GM03348 (cell line): ENCODE measurements at regions not wholly inside any gene's neighbourhood (a gene's known extent, or its start where the extent isn't known, plus 50 kb on each side); places are given as distances from the start of the nearest gene placed in this dataset.
A peak's percentile ranks its signal among the peaks of the same experiment; 100 is the strongest.
"Not testable (repeated sequence)": the region's sequence is repeated elsewhere in the genome, so short reads cannot be mapped to it uniquely, and the experiment has no call there.

Source experiments
- DNase-seq: peaks from one replicate; pipeline ENCODE4 v3.0.0; 2012; ENCODE audit warnings: low spot score

DNA sequence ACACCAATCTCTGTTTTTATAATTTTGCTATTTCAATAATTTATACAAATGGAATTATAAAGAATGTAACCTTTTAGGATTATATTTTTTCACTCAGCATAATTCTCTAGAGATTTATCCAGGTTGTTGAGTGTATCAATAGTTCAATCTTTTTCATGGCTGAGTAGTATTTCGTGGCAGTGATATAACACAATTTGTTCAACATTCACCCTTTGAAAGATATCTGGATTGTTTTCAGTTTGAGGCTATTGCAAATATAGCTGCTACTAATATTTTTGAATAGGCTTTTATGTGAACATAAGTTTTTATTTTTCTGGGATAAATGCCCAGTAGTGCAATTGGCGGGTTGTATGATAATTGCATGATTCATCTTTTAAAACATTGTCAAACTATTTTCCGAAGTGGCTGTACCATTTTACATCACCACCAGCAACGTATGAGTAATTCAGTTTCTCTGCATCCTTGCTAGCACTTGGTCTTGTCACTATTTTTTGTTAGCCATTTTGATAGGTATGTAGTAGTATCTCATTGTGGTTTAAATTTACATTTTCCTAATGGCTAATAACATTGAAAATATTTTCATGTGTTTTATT, 55.6 kb upstream of the ABCD3 start:
- DNase-seq = no peak

DNA sequence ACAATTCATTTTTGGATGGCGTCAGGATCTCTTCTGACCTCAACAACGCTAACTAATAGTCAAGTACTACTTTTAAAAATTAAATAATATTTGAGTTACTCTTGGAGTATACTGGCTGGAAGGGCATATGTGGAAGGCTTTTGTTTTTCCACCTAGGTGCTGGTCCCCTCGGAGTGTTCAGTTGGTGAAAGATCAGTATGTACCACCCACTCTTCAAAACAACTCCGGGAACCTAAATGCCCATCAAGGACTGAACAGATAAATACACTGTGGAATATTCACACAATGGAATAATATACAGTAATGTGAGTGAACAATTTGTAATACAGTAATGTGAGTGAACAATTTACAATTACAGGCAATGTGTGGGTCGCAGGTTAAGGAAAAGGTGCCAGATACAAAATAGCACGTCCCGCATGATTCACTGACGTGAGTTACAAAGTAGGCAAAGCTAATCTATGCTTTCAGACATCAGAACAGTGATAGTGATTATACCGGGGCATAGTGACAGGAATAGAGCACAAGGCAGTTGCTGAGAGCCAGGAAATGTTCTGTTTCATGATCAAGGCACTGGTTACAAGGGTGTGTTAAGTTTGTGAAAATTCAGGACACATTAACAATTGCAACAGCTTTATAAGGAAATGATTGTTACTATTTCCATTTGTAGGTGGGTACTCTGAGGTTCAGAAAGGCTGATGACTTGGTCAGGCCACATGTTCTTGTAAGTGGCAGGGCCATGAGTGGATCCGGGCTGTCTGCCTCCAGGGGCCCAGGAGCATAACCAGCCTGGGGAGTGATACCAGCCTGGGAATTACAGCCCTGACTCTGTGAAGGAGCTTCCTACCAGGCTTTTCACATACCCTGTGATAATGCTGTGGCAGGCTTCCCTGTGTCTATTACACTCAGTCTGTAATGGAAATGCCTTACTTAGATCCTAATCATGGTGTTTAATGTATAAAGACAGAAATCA, 59.3 kb upstream of the ABCD3 start:
- DNase-seq = no peak

DNA sequence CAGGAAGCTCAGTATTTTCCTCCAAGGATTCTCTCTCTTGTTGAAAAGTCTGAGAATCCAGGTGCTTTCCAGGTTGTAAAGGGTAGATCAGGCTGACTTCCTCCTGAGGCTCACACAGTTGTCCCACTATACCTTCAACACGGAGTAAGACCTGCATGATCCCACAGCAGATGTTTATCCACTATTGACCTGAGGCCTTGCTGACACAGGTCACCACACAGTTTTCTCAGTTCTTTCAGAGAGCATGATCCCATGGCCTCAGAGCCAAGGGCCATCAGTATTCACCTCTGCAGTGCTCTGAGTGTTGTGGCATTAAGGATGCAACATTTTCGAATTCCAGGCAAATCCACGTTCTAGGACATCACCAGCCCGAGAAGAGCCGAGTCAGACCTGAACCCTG, 60.5 kb upstream of the ABCD3 start:
- no peak for DNase-seq

DNA sequence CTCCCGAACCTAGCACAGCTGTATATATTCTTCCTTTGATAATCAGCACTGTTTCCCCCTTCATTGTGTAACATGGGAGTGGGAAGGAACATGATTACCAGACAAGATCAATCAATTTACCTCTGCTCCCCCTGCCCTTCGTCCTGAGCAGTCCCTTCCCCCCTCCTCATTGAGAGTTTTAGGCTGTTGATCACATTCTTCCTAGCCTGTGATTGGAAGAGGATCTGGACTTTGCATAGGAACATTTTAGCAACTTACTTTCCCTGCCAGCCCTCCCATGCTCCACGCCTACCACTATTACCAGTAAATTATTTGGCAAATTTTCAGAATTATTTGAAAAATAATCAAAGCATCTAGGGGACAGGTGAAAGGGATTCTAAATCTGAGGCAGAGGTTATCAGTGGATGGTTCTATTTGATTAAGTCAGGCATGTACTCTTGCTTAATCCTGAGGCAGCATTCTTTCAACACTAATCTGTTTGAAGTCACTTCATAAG, 62.7 kb upstream of the ABCD3 start:
- no peak for DNase-seq

DNA sequence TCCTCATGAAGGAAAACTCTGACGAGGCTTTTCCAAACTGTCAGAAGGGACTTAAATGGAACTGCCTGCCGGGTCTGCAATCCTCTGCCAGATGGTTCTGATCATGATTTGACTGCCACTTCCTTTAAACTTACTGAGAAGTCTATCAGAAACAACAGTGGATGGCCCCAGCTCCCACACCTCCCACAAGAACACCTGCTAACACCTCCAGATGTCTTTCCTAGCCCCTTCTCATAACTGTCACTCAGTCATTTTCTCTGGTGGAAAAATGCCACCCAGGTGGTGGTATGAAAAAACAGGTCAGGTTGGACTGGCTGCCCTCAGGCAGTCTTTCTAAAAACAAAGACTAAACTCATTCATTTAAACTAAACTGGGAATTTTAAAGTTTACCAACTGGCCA, 66.7 kb upstream of the ABCD3 start:
- DNase-seq = no peak

DNA sequence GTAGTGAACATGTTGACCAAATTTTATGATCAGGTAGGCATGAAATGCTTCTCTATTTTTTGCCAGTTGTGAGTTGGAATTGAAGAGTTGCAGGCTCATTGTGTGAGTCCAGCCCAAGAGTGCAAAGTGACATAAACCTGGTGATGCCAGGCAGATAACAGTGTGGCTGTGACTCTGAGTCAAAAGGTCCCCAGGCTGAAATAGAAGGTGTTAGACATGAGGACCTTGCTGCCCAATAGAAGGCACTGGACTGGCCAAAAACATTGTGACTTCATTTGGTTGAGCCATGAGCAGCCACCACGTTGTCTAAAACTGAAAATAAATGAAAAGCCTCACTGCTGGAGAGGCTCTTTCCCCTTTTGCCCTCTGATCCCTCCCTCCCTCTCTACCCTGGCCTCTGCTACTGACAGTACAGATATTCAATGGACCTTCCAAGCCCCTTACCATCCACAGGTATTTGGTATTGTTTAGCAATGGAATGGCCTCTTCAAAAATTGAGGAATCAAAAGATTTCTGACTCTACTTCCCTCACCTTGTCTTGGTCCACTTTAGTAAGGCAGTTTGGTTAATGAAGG, 67.8 kb upstream of the ABCD3 start:
- DNase-seq = no peak

DNA sequence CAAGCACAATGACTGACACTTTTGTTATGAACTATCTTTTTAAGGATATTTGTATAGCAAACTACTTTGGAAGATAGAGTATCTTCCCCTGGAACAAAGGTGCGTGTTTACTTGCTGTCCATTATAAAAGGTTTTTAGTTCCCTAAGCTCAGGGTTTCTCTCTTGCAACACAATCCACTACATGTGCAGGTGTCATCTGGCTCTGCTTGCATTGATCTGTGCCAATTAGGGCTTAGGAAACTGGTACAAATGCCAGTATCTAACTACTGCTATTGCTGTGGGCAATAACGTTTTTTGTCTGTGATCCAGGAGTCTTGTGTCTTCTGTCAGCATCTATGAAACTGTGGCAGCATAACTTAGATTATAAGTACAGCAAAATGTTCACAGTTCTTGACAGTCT, 68.3 kb upstream of the ABCD3 start:
- no peak for DNase-seq

DNA sequence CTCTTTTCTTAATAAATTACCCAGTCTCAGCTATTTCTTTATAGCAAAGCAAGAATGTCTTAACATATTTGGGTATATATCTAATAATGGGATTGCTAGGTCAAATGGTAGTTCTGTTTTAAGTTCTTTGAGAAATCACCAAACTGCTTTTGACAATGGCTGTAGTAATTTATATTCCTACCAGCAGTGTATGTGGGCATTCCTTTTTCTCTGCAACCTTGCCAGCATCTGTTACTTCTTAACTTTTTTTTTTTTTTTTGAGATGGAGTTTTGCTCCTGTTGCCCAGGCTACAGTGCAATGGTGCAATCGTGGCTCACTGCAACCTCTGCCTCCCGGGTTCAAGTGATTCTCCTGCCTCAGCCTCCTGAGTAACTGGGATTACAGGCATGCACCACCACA, 69.8 kb upstream of the ABCD3 start:
- DNase-seq = not testable (repeated sequence)

DNA sequence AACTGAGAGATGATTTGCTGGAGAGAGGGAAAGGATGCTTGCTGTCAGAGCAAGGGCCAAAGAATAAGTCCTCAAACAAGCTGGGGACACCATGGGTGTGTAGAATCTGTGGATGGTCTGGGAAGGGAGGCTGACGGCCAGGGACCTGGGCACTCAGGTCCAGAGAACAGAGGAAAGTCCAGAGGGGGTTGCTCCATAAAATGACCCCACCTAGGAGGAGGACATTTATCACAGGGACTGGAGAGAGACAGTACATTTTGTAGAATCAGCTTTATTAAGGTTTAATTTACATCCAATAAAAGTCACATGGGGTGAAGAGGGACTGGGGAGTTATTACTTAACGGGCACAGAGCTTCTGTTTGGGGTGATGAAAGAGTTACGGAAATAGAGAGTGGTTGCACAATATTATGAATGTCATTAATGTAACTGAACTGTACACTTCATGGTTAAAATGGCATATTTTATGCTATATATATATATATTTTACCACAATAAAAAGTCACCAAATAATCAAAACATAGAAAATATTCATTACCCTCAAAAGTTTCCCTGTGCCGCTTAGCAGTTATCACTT, 73.0 kb upstream of the ABCD3 start:
- DNase-seq = no peak

DNA sequence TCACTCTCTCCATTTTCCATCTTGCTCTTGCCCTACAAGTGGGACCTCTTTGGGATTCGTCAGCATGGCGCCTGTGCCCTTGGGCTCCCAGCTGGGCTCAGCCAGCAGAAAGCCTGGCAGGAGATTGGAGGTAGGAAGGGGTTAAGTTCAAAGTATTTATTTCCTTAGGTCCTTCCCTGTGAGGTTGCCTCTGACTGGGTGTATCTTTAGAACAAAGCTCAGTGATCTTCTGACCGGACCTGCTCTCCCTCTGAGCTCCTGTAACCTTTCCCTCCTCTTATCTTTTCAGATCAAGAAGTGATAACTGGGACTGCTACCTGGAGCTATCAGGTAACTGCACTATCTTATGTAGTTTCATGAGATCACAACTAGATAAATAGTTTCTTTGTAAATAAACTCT, 75.8 kb upstream of the ABCD3 start:
- DNase-seq = no peak

DNA sequence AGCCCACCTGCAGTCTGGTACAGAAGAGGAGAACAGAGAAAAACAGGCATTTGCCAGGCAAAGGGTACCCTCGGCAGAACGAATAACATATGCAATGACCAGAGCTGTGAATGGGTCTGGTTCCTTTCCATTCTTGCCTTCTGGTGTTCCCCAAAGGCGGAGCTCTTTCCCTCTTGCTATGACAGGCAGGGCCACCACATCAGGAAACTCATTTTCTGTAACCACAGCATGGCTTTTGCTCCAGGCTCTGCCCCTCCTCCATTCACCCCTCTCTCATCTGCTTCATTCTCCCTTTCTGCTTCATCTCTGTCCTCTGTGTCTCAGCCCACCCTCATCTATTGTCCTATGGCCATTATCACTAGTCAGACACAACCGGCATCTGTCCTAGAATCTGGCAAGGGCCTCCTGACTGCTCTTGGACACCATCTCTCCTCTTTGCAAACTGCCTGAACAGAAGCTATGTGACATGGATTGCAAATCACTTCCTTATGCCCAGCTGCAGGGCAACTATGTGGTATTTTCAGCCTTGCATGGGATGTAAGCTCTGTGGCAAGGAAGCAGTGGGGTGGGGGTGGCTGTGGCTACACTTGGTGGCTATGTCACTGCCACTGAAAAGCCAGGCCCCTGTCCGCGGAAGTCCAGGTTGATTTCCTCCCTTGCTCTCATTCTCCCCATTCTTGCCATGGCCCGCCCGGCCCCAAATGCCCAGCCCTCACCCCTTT, 78.8 kb upstream of the ABCD3 start:
- no peak for DNase-seq

DNA sequence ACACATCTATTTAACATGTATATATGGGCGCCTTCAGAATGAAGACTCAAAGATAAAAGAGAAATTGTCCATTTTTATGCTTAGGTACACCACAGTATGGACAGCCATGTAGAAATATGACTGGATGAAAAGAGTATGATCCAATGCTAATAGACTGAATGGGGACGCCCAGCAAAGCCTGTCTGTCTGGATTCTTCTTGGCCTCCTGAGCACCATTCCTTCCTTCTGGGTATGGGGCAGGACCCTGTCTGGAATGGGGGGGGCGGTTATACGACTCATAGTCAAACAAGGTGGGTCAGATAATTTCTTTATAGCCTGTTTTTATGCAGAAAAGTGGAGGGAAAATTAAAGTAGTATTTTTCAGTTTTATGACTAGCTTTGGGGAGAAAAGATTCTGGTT, 81.2 kb upstream of the ABCD3 start:
- DNase-seq = no peak

DNA sequence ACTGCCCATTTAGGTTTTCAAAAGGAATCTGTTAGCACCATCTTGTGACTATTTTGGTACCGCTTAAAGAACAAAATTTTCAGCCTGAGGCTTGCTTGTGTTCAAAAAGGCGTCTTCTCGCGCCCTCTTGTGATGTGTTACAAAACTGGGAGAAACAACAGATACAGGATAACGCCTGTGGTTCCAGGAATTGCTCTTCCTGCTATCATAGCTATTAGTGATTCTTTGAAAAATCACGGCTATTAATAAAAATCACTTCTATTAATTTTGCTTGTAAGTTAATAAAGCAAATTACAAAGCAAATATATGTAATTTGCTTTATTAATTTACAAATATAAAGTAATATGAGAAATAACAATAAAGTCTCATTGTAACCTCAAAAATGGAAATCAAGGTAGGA, 82.2 kb upstream of the ABCD3 start:
- peak; percentile 80 for DNase-seq

DNA sequence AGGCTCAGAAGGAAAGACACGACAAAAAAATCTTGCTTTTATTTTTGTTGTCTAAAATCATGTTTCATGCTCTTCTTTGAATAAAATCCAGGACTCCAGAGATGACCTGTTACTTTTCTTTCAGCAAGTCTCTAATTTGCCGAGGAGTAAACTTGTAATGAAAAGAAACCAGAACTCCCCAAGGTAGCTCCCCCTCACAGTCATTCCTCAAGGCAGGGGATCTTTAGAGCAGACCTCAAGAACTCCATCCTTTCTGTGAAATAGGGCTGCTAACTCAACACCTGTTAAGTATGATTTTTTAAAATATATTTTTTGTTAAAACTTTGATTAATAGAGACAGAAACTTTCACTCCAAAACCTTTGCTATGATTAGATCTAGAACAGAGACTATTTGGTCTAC, 82.7 kb upstream of the ABCD3 start:
- DNase-seq = no peak

DNA sequence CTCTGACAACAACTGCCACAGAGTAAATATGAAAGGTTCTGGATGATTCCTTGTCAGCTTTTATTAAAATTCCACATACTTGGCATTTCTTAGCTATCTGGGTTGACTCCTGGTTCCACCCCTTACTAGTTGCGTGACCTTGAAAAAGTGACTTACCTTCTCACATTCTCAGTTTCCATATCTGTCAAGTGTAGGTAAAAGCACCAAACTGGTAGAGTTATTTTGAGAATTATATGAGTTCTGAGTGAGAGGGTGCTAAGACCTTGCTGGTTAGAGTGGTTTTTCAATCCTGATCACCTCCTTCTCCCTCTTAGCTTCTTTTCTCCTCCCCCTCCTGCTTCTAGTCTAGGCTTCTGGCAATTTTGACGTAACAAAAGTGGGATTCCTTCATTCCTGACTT, 83.4 kb upstream of the ABCD3 start:
- no peak for DNase-seq

DNA sequence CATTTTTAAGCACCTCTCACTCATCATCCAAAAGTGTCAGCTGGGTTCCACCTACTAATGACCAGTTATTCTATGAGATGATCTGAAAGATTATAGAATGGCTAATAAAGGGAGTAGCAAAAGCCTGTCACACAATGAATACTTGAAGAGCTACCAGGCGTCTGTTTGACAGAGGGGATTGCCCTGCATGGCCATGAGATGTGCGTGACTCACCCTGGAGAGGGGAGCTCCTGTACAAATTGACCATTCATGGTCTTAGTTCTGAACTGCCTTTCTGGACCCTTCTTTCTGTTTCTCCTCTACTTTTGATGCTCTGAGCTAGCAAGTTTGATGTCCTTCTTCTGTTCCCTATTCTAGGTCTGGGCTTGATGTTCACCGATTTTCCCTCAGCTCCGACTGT, 85.2 kb upstream of the ABCD3 start:
- DNase-seq = no peak

DNA sequence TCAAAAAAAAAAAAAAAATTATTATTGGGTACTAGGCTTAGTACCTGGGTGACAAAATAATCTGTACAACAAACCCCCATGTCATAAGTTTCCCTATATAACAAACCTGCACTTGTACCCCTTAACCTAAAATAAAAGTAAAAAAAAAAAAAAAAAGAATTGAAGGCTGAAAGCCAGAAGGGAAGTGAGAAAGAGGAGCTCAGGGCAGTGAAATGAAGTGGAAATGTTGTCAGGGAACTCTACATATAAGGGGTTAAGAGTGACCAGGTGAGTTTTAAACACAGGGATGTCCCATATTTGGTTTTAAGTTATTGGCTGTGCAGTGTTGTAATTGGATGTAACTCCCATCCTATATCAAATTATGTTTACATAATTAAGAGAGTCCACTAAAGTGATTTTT, 85.7 kb upstream of the ABCD3 start:
- no peak for DNase-seq

DNA sequence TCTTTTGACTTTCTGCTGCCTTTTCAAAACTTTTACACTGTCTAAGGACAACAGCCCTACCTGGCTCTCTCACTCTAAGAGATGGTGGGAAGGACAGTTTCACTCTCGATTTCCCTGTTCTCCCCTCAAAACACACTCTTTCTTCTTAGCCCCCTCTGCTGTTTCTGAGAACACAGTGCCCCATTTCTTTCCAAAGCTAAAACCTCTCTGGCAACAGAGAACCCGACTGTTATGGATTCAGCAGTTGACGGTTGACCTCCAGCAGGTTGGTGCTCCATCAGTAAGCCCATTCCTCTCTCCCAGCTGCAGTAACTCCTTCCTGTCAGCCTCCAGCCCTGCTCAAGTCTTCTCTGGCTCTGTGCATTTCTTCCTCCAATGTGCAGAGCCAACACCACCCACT, 88.2 kb upstream of the ABCD3 start:
- peak; percentile 58 for DNase-seq

DNA sequence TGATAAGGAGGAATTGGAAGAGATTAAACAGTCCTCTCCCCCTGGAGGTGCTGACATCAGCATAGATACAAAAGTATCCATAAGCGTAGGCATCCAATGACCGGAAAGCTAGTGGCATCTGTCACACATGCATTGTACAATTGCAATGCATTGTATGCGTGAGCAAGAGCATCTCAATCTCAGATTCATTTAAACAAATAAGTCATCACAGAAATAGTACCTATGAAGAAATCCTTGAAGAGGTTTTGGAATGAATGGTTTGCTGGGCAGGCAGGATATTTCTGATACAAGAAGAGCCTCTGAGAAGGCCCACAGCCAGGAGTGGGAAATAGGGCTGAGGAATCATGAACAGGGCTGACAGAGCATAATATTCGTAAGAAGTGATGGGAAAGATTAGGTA, 88.9 kb upstream of the ABCD3 start:
- no peak for DNase-seq

DNA sequence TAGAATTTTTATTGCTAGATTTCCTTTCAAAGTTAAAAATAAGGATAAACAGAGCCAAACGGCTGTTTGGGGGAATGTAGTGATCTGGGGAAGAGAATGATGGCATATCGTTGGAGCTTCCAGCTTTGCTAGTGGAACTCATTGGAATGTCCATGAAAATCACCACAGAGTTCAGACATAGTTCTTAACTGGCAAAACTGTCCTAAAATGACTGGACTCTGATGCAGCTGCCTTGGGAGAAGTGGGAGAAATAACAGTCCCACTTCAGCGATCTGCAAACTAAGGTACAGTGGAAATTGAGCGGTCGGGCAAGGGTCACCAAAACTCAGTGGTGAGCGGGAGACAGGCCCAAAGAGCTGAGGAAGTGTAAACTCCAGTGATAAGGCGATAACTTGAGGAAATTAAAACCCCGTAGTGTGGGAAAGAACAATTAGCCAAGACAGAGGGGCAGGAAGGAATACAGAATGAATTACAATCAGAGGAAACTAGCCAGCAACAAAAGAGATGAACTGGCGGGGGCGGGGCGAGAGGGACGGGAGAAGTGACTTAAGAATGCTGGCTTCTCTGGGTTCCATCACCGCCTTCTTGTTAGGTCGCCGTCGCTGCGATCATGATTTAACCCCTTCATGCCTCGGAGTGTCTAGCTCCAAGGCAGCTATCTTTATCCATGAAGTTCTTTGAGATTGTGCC, 89.8 kb upstream of the ARHGAP29 start:
- peak; percentile 31 for DNase-seq

DNA sequence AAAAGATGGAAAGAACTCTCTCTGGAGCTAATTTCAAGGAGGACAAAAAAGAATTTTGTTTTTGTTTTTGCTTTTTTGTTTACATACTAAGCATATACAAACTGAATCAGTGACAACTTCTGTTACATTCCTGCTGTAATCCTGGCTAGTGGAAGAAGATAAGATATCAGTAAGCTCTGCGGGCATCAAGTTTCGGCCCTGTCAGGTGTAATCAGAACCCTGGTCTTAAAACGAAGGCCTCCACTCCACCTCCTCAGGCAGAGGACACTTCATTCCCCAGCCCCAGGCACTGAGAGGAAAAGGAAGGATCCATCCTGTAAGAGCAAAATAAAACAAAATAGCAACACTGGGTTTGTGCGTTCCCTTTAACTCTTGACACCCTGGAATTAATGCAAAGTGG, 88.9 kb upstream of the ARHGAP29 start:
- no peak for DNase-seq
